Liver (tissue), 3 donors: ENCODE measurements at regions not wholly inside any gene's neighbourhood (a gene's known extent, or its start where the extent isn't known, plus 50 kb on each side); places are given as distances from the start of the nearest gene placed in this dataset.

Experiments used
- EGR1 ChIP-seq, 2 donors: IDR thresholded peaks; 2 replicates each; pipeline ENCODE4 v1.6.1; 2016 to 2018; ENCODE audit warnings: antibody characterized with exemption in 2 of 2, low read depth in 2 of 2
- FOXA1 ChIP-seq: IDR thresholded peaks from 2 replicates; pipeline ENCODE4 v1.6.1; 2016; ENCODE audit warnings: antibody characterized with exemption
- JUND ChIP-seq, 2 donors: IDR thresholded peaks; 2 replicates each; pipeline ENCODE4 v1.6.1; 2016; ENCODE audit warnings: antibody characterized with exemption in 2 of 2
- RAD21 ChIP-seq, 2 donors: IDR thresholded peaks; 2 replicates each; pipeline ENCODE4 v1.6.1; 2016; ENCODE audit warnings: antibody characterized with exemption in 2 of 2, mild to moderate bottlenecking in 2 of 2
- SP1 ChIP-seq: IDR thresholded peaks from 2 replicates; pipeline ENCODE4 v1.6.1; 2018; ENCODE audit warnings: antibody characterized with exemption, mild to moderate bottlenecking
- TAF1 ChIP-seq: conservative IDR thresholded peaks from 2 replicates; pipeline ENCODE4 v1.6.1; 2016; ENCODE audit warnings: antibody characterized with exemption, mild to moderate bottlenecking
- YY1 ChIP-seq: IDR thresholded peaks from 2 replicates; pipeline ENCODE4 v1.6.1; 2016; ENCODE audit warnings: antibody characterized with exemption, mild to moderate bottlenecking
- TF ChIP-seq, protein P1 (sequence below): IDR thresholded peaks from 2 replicates; pipeline ENCODE4 v1.6.1; 2016; ENCODE audit warnings: antibody characterized with exemption, mild to moderate bottlenecking
- TF ChIP-seq, protein P2 (sequence below): fragments of 150-350 bp; IDR thresholded peaks from 2 replicates; pipeline ENCODE4 v1.5.1; 2017; ENCODE audit warnings: improper control_type of control experiment, low read depth, low read length; ENCODE audit not compliant: missing input control
- TF ChIP-seq, protein P3 (sequence below): IDR thresholded peaks from 2 replicates; pipeline ENCODE4 v1.6.1; 2016; ENCODE audit warnings: antibody characterized with exemption
- TF ChIP-seq, protein P4 (sequence below): IDR thresholded peaks from 2 replicates; pipeline ENCODE4 v1.6.1; 2016; ENCODE audit warnings: antibody characterized with exemption
- donor health status: healthy.
- donor health status: healthy.

DNA sequence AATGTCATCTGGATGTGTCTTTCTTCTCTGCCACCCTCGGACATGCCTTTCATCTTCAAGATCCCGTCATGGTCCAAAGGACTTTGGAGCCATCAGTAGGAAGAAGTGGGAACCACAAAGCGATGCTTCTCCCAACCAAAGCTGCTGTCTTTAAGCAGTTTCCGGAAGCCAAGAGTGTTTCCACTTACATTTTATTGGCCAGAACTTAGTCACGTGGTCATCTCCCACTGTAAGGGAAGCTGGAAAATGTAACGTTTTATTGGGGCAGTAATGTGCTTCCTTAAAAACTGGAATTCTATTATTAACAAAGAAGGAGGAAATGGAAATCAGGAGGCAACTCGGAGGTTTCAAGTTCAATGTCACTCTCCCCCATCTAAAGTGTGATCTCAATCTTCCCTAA, 170.8 kb downstream of the ATG4C start:
- TF ChIP-seq, protein P1, sequence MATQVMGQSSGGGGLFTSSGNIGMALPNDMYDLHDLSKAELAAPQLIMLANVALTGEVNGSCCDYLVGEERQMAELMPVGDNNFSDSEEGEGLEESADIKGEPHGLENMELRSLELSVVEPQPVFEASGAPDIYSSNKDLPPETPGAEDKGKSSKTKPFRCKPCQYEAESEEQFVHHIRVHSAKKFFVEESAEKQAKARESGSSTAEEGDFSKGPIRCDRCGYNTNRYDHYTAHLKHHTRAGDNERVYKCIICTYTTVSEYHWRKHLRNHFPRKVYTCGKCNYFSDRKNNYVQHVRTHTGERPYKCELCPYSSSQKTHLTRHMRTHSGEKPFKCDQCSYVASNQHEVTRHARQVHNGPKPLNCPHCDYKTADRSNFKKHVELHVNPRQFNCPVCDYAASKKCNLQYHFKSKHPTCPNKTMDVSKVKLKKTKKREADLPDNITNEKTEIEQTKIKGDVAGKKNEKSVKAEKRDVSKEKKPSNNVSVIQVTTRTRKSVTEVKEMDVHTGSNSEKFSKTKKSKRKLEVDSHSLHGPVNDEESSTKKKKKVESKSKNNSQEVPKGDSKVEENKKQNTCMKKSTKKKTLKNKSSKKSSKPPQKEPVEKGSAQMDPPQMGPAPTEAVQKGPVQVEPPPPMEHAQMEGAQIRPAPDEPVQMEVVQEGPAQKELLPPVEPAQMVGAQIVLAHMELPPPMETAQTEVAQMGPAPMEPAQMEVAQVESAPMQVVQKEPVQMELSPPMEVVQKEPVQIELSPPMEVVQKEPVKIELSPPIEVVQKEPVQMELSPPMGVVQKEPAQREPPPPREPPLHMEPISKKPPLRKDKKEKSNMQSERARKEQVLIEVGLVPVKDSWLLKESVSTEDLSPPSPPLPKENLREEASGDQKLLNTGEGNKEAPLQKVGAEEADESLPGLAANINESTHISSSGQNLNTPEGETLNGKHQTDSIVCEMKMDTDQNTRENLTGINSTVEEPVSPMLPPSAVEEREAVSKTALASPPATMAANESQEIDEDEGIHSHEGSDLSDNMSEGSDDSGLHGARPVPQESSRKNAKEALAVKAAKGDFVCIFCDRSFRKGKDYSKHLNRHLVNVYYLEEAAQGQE, result no peak
- TF ChIP-seq, protein P2, sequence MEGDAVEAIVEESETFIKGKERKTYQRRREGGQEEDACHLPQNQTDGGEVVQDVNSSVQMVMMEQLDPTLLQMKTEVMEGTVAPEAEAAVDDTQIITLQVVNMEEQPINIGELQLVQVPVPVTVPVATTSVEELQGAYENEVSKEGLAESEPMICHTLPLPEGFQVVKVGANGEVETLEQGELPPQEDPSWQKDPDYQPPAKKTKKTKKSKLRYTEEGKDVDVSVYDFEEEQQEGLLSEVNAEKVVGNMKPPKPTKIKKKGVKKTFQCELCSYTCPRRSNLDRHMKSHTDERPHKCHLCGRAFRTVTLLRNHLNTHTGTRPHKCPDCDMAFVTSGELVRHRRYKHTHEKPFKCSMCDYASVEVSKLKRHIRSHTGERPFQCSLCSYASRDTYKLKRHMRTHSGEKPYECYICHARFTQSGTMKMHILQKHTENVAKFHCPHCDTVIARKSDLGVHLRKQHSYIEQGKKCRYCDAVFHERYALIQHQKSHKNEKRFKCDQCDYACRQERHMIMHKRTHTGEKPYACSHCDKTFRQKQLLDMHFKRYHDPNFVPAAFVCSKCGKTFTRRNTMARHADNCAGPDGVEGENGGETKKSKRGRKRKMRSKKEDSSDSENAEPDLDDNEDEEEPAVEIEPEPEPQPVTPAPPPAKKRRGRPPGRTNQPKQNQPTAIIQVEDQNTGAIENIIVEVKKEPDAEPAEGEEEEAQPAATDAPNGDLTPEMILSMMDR, result no peak
- no peak for TF ChIP-seq SP1
- TF ChIP-seq, protein P3, sequence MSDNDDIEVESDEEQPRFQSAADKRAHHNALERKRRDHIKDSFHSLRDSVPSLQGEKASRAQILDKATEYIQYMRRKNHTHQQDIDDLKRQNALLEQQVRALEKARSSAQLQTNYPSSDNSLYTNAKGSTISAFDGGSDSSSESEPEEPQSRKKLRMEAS, result no peak
- no peak for TF ChIP-seq EGR1 (IDR thresholded peaks at IDR 0.05; ENCODE audit: low read depth in 2 of 2)
- no peak for TF ChIP-seq YY1
- TF ChIP-seq, protein P4, sequence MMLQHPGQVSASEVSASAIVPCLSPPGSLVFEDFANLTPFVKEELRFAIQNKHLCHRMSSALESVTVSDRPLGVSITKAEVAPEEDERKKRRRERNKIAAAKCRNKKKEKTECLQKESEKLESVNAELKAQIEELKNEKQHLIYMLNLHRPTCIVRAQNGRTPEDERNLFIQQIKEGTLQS, result no peak
- TF ChIP-seq FOXA1, result no peak
- TF ChIP-seq TAF1, result no peak
- no peak for TF ChIP-seq RAD21 (IDR thresholded peaks at IDR 0.05)
- TF ChIP-seq JUND (IDR thresholded peaks at IDR 0.05), result no peak
